ENCODE measurements at regions not wholly inside any gene's neighbourhood (a gene's known extent, or its start where the extent isn't known, plus 50 kb on each side); places are given as distances from the start of the nearest gene placed in this dataset.

DNA sequence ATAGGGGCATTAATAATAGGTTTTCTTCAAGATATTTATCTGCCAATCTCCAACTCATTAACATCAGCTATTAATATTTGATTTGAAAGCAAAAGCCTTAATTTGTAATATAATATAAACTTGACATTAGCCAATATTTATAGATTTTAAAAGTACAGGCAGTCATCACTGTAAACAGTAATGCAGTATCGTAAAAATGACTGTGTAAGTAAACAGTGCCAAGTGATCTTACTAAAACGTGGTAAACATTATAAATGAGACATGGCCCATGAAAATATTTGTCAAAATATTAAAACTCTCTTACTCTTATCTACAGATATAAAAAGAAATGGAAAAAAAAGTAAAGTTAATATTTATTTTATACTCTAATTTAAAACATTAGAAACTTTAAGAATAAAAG is 101.6 kb upstream of the EPHA6 start:
- FAIRE-seq, result no peak
- TF ChIP-seq, protein P1, sequence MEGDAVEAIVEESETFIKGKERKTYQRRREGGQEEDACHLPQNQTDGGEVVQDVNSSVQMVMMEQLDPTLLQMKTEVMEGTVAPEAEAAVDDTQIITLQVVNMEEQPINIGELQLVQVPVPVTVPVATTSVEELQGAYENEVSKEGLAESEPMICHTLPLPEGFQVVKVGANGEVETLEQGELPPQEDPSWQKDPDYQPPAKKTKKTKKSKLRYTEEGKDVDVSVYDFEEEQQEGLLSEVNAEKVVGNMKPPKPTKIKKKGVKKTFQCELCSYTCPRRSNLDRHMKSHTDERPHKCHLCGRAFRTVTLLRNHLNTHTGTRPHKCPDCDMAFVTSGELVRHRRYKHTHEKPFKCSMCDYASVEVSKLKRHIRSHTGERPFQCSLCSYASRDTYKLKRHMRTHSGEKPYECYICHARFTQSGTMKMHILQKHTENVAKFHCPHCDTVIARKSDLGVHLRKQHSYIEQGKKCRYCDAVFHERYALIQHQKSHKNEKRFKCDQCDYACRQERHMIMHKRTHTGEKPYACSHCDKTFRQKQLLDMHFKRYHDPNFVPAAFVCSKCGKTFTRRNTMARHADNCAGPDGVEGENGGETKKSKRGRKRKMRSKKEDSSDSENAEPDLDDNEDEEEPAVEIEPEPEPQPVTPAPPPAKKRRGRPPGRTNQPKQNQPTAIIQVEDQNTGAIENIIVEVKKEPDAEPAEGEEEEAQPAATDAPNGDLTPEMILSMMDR (IDR thresholded peaks at IDR 0.05; ENCODE audit: insufficient read depth, low read length, severe bottlenecking), result no peak
- Histone ChIP-seq H3K27me3 (ENCODE audit: control insufficient read depth, insufficient read depth, low read length) (no peaks in the 10 kb centered on the region), H3K36me3 (ENCODE audit: control insufficient read depth, insufficient read depth, low read length) (no peaks in the 10 kb centered on the region), H3K4me3 (ENCODE audit: low read depth, low read length) (no peak overlapping the region)
- no peak for DNase-seq (ENCODE audit: low read depth)

DNA sequence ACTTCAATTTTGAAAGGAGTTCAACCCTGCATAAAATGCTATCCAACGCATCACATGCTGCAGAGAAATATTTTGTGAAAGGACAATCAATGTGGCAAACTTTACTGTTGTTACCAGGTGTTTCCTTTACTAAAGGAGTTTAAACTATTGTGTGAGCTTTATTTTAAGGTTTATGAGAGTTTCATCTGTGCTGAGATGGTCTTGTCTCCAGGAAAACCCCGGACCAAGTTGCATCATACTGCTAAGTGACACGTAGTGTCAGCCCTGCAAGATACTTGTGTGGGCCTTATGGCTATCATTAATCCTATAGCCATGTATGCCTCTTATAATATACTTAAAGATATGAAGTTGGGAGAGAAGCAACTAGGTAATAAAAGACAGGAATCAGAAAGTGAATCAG is 94.5 kb upstream of the EPHA6 start:
- Histone ChIP-seq H3K4me3 (ENCODE audit: low read depth, low read length) (no peak overlapping the region), H3K36me3 (ENCODE audit: control insufficient read depth, insufficient read depth, low read length) (no peaks in the 10 kb centered on the region), H3K27me3 (ENCODE audit: control insufficient read depth, insufficient read depth, low read length) (no peaks in the 10 kb centered on the region)
- FAIRE-seq (no peak), DNase-seq (ENCODE audit: low read depth) (no peak)
- TF ChIP-seq, protein P1 (IDR thresholded peaks at IDR 0.05; ENCODE audit: insufficient read depth, low read length, severe bottlenecking), result no peak

DNA sequence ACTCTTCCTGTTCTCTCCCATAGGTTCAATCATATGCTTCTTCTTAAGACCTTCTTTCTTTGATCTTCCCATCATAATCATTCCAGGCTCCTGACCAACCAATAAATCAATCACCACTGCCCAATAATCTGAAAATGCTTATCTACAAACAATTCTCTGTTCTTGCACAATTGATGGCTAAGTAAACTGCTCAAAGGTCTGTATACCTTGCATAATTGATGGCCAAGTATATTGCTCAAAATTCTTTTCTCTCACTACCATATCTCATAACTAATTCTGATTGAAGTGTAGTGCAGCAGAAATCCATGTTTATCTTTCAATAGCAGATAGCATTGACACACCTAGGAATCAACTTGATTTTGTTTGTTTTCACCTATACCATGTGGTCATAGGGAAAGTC is 83.4 kb upstream of the EPHA6 start:
- no peaks in the 10 kb centered on the region for H3K36me3 ChIP-seq (ENCODE audit: control insufficient read depth, insufficient read depth, low read length)
- no peak for DNase-seq (ENCODE audit: low read depth)
- H3K27me3 ChIP-seq (ENCODE audit: control insufficient read depth, insufficient read depth, low read length), result no peaks in the 10 kb centered on the region
- TF ChIP-seq, protein P1 (IDR thresholded peaks at IDR 0.05; ENCODE audit: insufficient read depth, low read length, severe bottlenecking), result no peak
- H3K4me3 ChIP-seq (ENCODE audit: low read depth, low read length), result no peak overlapping the region
- FAIRE-seq, result no peak

DNA sequence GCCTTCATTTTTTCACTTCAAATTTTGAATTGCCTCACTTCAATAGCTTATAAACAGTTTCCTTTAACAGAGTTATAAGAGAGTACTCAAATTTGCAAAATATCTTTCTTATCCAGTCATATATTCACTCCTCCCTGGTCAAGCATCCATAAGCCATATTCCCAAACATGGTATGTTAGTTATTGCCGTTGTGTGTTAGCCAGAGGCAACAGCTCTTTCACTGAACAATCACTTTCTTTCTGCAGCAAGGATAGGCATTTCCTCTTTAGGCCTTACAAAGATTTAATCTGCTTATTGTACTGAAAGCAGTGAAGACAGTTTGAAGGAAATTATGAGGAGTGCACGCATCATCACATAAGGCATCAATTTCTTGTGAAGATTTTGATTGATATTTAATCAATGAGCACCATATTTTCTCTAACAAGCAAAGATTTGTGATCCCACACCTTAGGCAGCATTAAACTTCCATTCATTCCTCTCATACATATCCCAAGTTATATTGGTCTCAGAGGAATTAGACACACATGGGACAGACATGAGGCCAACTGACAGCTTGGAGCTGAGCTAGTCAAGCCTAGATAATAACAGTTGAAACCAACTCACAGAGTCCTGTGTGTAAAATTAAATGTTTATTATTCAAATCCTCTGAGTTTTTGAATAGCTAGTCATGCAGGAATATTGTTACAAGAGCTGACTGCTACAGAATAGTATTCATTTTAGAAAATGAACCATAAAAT is 80.0 kb upstream of the EPHA6 start:
- Histone ChIP-seq H3K27me3 (ENCODE audit: control insufficient read depth, insufficient read depth, low read length) (no peaks in the 10 kb centered on the region), H3K36me3 (ENCODE audit: control insufficient read depth, insufficient read depth, low read length) (no peaks in the 10 kb centered on the region), H3K4me3 (ENCODE audit: low read depth, low read length) (no peak overlapping the region)
- TF ChIP-seq, protein P1 (IDR thresholded peaks at IDR 0.05; ENCODE audit: insufficient read depth, low read length, severe bottlenecking), result no peak
- DNase-seq (ENCODE audit: low read depth), result no peak
- no peak for FAIRE-seq

DNA sequence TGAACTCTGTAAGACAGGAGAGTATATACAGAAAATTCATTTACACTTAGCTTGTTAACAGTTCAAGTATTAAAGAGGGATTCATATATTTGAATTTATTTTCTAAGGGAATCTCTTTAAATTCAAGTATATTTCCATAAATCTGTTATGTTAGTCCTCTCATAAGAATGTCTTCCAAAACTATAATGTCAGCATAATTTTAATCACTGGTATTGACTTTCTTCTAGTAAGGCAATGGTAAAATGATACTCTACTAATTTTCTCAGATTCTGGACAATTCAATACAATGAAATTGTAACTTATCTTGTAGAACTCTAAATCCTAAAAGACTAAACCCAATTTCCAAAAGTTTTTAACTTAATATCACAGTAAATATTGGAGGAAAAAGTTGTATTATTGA is 66.3 kb upstream of the EPHA6 start:
- FAIRE-seq (no peak), DNase-seq (ENCODE audit: low read depth) (no peak)
- no peaks in the 10 kb centered on the region for H3K36me3 ChIP-seq (ENCODE audit: control insufficient read depth, insufficient read depth, low read length)
- TF ChIP-seq, protein P1 (IDR thresholded peaks at IDR 0.05; ENCODE audit: insufficient read depth, low read length, severe bottlenecking), result no peak
- H3K4me3 ChIP-seq (ENCODE audit: low read depth, low read length), result no peak overlapping the region
- H3K27me3 ChIP-seq (ENCODE audit: control insufficient read depth, insufficient read depth, low read length), result no peaks in the 10 kb centered on the region
